EH (cell line): ENCODE measurements at regions not wholly inside any gene's neighbourhood (a gene's known extent, or its start where the extent isn't known, plus 50 kb on each side); places are given as distances from the start of the nearest gene placed in this dataset.
A peak's percentile ranks its signal among the peaks of the same experiment; 100 is the strongest.

Source experiments
- DNase-seq: peaks from one replicate; pipeline ENCODE4 v3.0.0-alpha.2; 2015; ENCODE audit warnings: low read depth

DNA sequence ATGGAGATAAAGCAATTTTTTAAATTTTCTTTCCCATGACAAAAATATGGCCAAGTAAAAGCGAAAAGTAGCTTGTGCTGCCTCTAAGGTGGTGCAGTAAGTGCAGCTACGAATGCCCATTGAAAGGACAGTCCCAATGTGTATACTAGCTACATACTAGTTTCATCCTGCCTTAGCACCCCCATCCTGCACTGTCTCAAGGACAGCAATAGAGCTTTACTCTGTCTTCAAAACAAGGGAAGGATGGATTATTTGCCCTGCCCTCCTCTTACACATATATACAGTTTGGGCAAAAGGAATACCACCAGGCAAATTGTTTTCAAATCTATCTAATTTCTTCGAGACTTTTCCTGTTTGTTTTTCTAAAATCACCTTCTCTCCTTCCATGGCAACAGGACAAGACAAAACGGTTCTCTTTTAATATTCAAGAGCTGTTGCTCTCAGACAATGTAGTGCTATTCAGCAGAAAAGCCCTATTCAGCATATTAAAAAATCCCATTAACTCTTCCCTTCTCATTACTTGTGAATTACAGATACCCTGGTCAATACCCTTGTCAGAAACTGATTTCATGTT lies 75.1 kb upstream of the SLC7A11 start:
- no peak for DNase-seq

DNA sequence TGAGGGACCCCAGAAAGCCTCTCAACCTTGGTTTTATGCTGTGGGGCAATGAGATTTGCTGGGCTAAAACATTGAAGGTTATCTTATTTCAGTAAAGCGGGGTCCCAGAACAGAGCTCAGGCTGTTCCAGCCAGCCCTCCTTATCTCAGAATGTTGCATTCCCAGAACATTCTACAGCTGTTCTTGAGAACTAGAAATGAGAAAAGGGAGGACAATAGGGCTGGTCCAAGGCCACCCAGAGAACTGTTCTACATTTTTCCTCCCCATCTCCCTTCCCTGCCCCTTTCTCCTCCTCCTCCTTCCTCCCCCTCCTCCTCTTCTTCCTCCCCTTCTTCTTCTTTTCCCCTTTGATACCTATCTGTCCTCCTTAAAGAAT lies 70.4 kb upstream of the SLC7A11 start:
- DNase-seq = no peak

DNA sequence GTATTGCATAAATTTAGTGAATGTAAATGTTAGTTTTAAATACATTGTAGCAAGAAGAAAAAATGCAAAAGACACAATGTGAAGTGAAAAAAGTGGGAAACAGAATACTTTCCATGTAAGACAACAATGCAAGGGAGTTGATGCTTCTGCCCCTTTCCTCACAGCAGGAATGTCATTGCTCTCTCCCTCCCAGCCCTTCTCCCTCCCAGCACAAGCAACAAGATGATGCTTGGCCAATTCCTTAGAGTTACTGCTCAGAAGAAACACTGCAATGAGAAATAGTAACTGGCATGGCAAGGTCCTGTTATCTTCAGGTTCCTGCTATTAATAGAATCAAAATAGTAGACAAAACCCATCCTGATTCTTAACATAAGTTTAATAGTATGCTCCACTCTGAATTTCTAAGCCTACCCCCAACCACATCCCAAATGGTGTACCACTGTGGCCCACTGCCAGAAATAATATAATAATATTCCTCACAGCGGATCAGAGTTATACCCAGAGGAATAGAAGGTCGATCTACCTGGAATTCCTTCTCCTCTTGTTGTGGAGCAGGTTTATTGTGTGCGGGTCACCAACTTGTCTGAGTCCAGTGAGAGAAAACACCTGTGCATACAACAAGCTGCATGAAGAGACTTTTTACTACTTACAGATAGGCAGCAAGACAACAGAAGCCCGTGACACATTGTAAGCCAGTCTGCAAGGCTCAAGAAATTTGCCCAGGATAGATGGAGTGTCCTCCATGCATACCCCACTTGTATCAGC lies 69.8 kb upstream of the SLC7A11 start:
- DNase-seq = peak; percentile 71

DNA sequence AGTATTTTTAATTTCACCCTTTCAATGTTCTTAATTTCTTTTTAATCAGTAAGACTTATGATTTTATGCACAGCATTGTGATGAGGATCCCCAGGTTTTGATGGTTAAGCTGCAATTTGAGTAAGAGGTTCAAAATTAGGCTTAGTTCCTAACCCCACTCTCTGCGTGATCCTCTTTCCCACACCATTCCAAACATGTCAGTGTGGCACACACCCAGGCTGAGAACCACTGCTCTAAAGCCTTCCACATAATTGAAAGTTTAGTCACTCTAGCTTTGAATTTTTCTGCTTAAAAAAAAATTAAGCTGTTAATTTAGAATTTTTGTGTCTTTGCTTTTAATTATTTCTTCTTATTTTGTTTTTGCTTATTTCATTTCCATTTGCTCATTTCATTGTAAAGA lies 68.8 kb upstream of the SLC7A11 start:
- DNase-seq = peak; percentile 90

DNA sequence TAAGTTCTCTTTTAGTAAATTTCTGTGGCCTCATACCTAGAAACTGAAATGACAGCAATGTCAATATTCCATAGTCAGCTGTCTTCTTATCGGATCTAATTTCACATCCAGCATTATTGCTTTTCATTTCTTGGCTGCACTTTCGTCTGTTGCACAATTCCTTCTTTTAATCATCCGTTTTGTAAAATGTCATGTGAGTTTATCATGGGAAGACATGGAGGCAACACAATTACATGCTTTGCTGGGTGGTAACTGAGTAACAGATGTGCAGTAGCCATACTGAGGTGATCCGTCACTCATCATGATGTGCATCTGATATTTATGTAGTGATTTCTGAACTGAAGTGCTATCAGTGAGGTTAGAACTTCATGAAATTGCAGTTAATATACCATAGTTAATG lies 68.3 kb upstream of the SLC7A11 start:
- peak; percentile 19 for DNase-seq

DNA sequence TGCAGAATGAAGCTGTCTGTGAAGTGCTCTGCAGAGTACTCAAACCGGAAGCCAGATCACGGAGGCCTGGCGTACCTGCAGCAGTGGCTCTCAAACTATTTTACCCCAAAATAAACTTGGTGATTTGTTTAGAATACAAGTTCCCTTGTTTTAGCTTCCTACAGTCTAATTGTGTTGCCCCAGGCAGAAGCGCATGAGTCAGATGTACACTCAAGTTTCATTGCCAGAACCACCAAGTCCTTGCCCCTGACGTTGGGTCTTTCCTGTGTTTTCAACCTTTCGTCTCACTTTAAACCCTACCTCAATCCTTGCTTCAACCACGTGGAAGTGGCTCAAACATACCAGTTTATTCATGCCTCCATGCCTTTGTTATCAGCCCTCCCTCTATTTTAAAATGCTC lies 66.2 kb upstream of the SLC7A11 start:
- peak; percentile 88 for DNase-seq

DNA sequence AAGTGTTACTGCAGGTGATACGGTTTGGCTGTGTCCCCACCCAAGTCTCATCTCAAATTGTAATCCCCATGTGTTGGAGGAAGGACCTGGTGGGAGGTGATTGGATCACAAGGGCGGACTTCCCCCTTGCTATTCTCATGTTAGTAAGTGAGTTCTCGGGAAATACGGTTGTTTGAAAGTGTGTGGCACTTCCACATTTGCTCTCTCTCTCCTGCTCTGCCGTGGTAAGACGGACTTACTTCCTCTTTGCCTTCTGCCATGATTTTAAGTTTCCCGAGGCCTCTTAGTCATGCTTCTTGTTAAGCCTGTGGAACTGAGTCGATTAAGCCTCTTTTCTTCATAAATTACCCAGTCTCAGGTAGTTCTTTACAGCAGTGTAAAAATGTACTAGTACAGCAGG lies 65.2 kb upstream of the SLC7A11 start:
- no peak for DNase-seq

DNA sequence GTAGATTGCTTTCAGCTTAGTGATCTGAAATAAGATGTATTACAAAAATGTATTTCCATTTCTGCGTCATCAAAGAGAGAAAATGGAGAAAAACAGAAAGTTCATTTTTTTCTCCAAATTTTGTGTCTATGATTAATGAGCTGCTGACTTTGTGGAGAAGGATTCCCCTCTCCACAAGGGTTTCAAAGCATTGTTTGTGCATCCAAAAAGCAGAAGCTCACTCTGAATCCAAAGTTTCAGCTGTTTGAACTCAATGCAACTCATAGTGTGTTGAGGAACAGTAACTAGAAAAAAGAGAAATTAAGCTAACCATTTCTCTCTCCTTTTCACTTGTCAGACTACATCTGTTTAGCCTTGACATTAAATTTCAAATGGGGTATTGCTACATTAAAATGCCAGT lies 62.9 kb upstream of the SLC7A11 start:
- DNase-seq = no peak

DNA sequence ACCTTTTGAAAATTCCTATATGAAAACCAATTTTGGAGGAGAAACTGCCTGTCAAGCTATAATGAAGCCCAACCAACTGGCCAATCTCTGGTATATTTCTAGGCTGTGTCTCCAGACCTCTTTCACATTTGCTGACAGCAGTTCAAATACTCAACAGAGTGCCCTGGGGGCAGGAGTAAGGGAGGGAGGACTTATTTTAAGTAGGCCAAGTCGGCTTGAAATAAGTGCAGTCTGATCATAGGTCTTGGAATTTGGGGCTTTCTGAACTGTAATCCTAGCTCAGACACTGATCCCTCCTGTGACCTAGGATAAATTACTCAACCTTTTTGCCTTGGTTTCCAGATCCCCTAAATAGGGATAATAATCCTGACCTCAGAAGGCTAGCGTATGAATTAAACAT lies 59.4 kb upstream of the SLC7A11 start:
- DNase-seq = peak; percentile 54

DNA sequence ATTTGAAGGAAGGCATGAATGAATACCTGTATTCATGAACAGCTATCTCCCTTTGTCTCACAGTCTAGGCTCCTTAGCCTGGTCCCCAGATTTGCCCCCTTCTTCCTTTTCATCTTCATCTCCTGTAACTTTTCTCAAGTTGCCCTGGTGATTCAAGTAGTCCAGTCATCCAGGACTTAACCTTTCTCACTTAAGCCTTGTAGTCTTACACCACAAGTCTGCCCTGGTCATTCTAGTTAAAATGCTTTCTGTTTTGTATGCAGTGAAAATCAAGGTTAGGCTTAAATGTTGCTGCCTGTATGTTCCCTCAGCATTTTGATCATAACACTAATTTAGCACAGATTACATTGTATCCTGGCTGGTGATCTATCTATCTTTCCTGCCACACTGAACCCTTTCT lies 58.5 kb upstream of the SLC7A11 start:
- DNase-seq = peak; percentile 22

DNA sequence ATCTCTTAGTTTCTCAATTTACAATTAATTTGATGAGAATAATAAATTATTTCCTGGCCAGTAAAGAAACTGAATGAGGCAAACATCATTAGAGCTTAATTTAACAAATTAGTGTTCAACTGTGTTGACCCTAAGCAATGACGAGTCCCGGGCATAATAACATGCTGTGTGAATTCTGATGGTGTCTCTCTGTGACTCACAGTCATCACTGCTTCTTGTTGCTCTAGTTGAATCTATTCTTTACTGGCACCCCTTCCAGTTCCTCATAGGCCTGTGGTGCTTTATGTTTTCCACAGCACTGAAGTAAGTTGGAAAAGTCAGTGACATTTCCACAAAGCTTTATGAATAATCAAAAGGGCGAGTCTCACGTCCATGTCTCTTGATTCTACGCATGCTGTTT lies 57.7 kb upstream of the SLC7A11 start:
- DNase-seq = no peak

DNA sequence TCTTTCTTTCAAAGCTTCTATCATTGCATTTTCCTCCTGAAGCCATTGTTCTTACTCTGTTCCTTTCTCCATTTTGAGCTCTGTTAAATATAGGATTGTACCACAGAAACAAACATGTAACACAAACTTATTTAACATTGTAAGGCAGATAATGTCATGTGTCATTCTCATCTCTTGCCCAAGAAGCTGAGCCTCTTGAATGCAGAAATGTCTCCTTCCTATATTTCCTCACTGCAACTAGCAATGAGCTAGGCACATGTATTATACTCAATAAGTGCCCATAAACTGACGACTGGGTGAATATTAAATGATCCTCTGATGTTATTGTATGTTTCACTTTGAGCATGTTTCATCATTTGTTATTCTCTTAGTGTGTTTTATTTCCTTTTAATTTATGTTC lies 56.7 kb upstream of the SLC7A11 start:
- no peak for DNase-seq

DNA sequence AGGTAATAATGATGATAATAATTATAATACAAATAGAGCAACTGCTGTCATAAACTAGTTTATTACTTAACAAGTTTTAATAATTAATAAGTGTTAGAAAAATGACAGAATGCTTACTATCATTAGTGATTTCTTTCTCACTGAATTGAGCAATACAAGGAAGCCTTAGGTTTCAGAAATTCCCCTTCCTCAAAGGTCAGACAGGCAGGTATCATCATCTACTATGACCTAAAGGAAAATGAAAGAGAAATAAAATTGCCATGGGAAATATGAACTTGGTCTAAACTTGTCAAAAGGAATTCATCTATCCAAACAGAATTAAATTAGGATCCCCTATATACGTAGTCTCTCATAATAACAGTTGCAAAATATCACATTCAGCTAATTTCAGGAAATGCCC lies 56.3 kb upstream of the SLC7A11 start:
- no peak for DNase-seq

DNA sequence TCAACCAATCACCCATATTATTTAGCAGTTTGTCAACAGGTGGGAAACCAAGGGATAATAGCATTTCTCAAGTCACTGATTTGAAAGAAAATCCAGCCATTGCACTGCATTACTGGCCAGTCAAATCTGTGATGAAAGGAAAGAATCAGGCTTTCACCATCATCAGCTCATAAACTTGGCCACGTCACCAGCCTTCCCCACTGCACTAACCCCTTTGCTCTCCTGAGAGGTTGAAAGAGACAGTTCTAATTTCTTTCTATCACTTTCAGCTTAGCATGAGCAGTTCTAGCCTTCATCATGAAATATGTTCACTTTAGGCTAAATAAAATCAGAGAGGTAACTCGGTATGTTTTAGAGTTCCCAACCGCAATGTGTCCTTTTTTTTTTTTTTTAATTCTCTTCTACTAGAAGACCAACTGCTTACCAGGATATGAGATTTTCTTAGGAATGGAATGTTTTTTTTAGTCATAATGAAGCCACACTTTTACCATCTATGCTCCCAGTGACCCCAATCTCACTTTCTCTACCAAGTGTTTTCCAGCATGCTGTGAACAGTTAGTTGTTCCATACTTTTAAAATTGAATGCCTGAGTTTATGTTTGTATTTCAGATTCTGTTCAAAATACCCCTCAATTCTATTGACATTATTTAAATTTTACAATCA lies 55.7 kb upstream of the SLC7A11 start:
- peak; percentile 67 for DNase-seq

DNA sequence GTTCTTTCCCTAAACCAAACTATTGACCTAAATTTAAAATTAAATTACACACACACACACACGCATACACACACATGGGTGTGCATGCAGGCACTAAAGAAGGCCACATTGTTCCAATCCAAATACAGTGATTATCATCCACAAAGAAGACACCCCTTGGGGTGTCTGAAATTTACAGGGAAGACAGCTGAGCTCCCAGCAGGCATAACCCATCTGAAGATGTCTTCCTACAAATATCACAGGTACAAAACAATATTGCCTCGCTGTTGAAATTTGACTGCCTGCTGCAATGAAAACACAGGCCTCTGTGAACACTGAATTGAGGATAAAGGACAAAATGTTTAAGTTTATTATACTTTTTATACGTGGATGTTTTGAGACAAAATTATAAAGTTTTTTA lies 50.2 kb upstream of the SLC7A11 start:
- no peak for DNase-seq
